GM23338 (cell line): ENCODE measurements at regions not wholly inside any gene's neighbourhood (a gene's known extent, or its start where the extent isn't known, plus 50 kb on each side); places are given as distances from the start of the nearest gene placed in this dataset.

Experiments used
- CREB1 ChIP-seq: fragments of 250-450 bp; sonication (Bioruptor Pico); IDR thresholded peaks from 2 replicates; pipeline ENCODE4 v1.5.0; 2020; ENCODE audit warnings: low read depth, mild to moderate bottlenecking, moderate library complexity
- CTCF ChIP-seq, 2 experiments: fragments of 200-600 bp in 1 of 2; sonication (generic) in 1 of 2; conservative IDR thresholded peaks; 2 replicates each; pipeline versions ENCODE4 v1.5.1 to v1.6.1; 2016 to 2017; ENCODE audit warnings: antibody characterized with exemption in 2 of 2, low read depth in 2 of 2, mild to moderate bottlenecking in 2 of 2, moderate library complexity in 1 of 2
- EZH2 ChIP-seq: fragments of 200-600 bp; sonication (generic); IDR thresholded peaks from one replicate; pipeline ENCODE4 v1.8.0; 2017; ENCODE audit warnings: antibody characterized with exemption, mild to moderate bottlenecking, low read depth; ENCODE audit not compliant: unreplicated experiment
- EZH2phosphoT487 ChIP-seq: fragments of 200-600 bp; sonication (generic); IDR thresholded peaks from one replicate; pipeline ENCODE4 v1.8.1; 2018; ENCODE audit warnings: antibody characterized with exemption; ENCODE audit not compliant: unreplicated experiment
- JUNB ChIP-seq: IDR thresholded peaks from one replicate; pipeline ENCODE4 v1.6.1; 2016; ENCODE audit warnings: antibody characterized with exemption; ENCODE audit not compliant: unreplicated experiment
- POLR2AphosphoS5 ChIP-seq: IDR thresholded peaks from 2 replicates; pipeline ENCODE4 v1.6.1; 2016; ENCODE audit warnings: antibody characterized with exemption, low read depth
- REST ChIP-seq: IDR thresholded peaks from one replicate; pipeline ENCODE4 v1.6.1; 2018; ENCODE audit warnings: antibody characterized with exemption; ENCODE audit not compliant: unreplicated experiment
- ZNF114 ChIP-seq: fragments of 250-450 bp; sonication (Bioruptor Pico); IDR thresholded peaks from 2 replicates; pipeline ENCODE4 v1.5.0; 2020; ENCODE audit warnings: mild to moderate bottlenecking, moderate library complexity
- ZNF331 ChIP-seq: fragments of 250-450 bp; sonication (Bioruptor Pico); IDR thresholded peaks from 2 replicates; pipeline ENCODE4 v1.5.0; 2020; ENCODE audit warnings: low read depth, mild to moderate bottlenecking, moderate library complexity

GRCh38 chr9:106745457-106745856 lies 117.5 kb upstream of the ZNF462 start:
- TF ChIP-seq CTCF (conservative IDR thresholded peaks at IDR 0.05; ENCODE audit: low read depth in 2 of 2) (no peak), JUNB (no peak), EZH2phosphoT487 (no peak), POLR2AphosphoS5 (no peak), EZH2 (no peak), CREB1 (CRISPR knock-in tag) (no peak), REST (no peak), ZNF114 (no peak), ZNF331 (CRISPR knock-in tag) (no peak)
